Urinary bladder (tissue), 3 donors: ENCODE measurements at regions not wholly inside any gene's neighbourhood (a gene's known extent, or its start where the extent isn't known, plus 50 kb on each side); places are given as distances from the start of the nearest gene placed in this dataset.
"Not testable (repeated sequence)": the region's sequence is repeated elsewhere in the genome, so short reads cannot be mapped to it uniquely, and the experiment has no call there.

Source experiments
- DNase-seq: peaks from one replicate; pipeline ENCODE4 v3.0.0-alpha.2; 2015; ENCODE audit errors: extremely low spot score
- H3K27ac ChIP-seq: one replicate; pipeline ENCODE4 v1.5.1; 2013; ENCODE audit warnings: low read depth, mild to moderate bottlenecking, moderate library complexity
- H3K36me3 ChIP-seq: one replicate; pipeline ENCODE4 v1.6.1; 2013; ENCODE audit warnings: mild to moderate bottlenecking, moderate library complexity; ENCODE audit not compliant: insufficient read depth
- H3K4me1 ChIP-seq: one replicate; pipeline ENCODE4 v1.6.1; 2013; ENCODE audit warnings: mild to moderate bottlenecking, moderate library complexity; ENCODE audit not compliant: insufficient read depth
- H3K4me3 ChIP-seq: one replicate; pipeline ENCODE4 v1.5.1; 2013; ENCODE audit warnings: low read depth, low read length
- WGBS: extraction: QIAGEN DNeasy Blood & Tissue Kit; methylation state at CpG from one replicate; pipeline ENCODE4 v1.1.7; 2013; 5-methylcytosine and 5-hydroxymethylcytosine counted together
- donor health status: healthy with polysubstance abuse.
- donor health status: healthy.

DNA sequence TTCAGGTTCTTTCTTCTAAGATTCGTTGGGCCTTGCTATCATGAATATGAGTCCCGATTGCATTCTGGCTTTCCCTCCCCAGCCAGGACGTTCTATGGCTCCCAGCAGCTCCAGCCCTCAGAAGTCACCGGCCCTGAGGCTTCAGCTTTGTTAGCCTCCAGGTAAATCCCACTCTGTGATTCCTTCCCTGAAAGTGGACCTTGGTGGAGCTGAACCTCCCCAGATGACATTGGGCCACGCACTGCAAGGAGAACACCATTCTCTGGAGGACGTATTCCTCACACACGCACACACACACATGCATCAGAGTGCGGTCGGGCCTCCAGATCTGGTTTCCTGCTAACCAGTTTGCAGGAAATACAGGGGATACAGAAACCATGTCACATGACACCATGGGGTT, 487.3 kb upstream of the CDH4 start:
- Histone ChIP-seq H3K4me1 (no peaks in the 10 kb centered on the region), H3K4me3 (no peak overlapping the region), H3K27ac (no peak overlapping the region), H3K36me3 (no peaks in the 10 kb centered on the region)
- DNase-seq: no peak
- WGBS: 62% methylated on average over 9 of the region's 9 CpGs

DNA sequence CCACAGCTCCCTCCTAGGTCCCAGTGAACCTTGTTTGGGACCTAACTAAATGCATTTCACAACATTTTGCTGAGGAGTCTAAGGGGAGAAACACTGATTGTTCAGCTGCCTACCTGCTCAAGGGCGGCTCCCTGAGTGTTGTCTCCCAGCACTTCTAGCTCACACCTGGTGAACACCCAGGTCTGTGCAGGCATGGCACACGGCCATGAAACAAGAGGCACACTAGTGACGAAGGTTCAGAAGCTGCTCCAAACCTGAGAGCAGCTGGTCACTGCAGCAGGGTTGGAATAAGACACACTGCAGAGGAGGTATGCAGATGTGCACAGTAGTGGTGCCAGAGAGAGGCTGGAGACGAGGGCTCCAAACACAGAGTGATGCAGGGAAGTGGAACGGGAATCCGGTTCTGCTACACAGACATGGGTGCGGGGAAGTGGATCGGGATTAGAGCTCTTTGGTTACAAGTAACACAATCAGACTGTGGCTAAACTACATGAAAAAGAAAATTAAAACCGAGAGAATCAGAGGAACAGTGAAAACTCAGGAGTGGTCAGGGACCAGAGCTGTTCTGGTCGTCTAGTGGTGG, 486.1 kb upstream of the CDH4 start:
- no peaks in the 10 kb centered on the region for H3K36me3 ChIP-seq
- no peaks in the 10 kb centered on the region for H3K4me1 ChIP-seq
- no peak overlapping the region for H3K4me3 ChIP-seq
- H3K27ac ChIP-seq: no peak overlapping the region
- WGBS: 69% methylated on average over 10 of the region's 10 CpGs
- DNase-seq: no peak

DNA sequence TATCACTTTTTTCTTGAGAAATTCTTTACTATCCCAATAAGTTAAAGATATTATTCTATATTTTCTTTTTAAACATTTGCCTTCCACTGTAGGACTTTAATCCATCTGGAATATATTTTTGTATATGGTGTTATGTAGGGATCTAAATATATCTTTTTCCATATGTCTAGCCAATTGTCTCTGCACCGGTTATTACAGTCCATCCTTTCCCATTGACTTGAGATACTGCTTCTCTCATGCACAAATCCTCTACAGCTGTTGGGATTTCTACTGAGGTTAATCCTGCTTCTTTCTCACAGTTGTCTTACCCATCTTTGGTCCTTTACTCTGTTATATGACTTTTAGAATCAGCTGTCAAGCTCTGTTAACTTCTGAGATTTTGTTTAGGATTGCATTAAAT, 483.8 kb upstream of the CDH4 start:
- no peak overlapping the region for H3K4me3 ChIP-seq
- DNase-seq: no peak
- H3K27ac ChIP-seq: no peak overlapping the region
- WGBS: 55% methylated on average over 1 of the region's 1 CpG
- no peaks in the 10 kb centered on the region for H3K36me3 ChIP-seq
- H3K4me1 ChIP-seq: no peaks in the 10 kb centered on the region

- WGBS: 65% methylated on average over 6 of the region's 6 CpGs
- H3K27ac ChIP-seq: no peak overlapping the region
- H3K36me3 ChIP-seq: no peaks in the 10 kb centered on the region
- DNase-seq: no peak
- no peaks in the 10 kb centered on the region for H3K4me1 ChIP-seq
- no peak overlapping the region for H3K4me3 ChIP-seq
Observed at GRCh38 chr20:60780388-60781025, 471.6 kb upstream of the CDH4 start.

DNA sequence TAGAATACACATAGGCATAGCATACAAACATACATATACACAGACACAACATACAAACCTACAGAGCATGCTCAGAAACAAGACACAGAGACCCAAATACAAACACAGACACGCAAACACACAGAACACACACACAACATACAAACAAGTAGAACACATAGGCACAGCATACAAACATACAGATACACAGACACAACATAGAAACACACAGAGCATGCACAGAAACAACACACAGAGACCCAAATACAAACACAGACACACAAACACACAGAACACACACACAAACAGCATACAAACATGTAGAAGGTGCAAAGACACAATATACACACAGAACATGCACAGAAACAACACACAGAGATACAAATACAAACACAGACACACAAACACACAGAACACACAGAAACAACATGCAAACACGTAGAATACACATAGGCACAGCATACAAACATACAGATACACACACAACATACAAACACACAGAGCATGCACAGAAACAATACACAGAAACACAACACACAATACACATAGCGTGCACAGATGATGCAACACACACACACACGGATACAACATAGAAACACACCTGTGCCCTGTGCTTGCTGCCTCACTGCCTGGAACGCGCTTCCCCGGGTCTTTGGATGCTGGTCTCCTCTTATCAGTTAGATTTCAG, 469.0 kb upstream of the CDH4 start:
- Histone ChIP-seq H3K36me3 (no peaks in the 10 kb centered on the region), H3K27ac (no peak overlapping the region), H3K4me3 (no peak overlapping the region), H3K4me1 (no peaks in the 10 kb centered on the region)
- no peak for DNase-seq
- 92% methylated on average over 7 of the region's 7 CpGs for WGBS

- no peak for DNase-seq
- Histone ChIP-seq H3K4me1 (no peaks in the 10 kb centered on the region), H3K36me3 (no peaks in the 10 kb centered on the region), H3K4me3 (no peak overlapping the region), H3K27ac (no peak overlapping the region)
- WGBS: 45% methylated on average over 1 of the region's 1 CpG
Observed at GRCh38 chr20:60785301-60785700, 466.8 kb upstream of the CDH4 start.

DNA sequence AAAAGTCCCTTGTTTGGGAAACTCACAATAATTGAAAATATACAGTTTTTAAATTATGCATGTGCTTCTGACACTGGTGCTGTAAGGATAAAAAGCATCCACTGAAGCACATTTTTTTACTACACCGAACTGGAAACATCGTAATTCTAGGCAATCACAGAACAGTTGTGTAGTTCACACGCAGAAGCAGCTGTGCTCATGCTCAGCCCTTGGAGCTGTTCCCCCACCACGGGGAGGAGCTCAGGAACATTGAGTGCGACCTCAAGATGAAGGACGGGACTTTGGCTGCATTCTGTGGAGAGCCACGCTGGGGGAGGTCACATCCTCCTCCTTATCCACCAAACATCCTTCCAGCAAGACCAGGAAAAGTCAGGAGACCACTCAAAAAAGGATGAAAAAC, 466.3 kb upstream of the CDH4 start:
- H3K27ac ChIP-seq: no peak overlapping the region
- WGBS: 30% methylated on average over 7 of the region's 7 CpGs
- no peak overlapping the region for H3K4me3 ChIP-seq
- no peaks in the 10 kb centered on the region for H3K36me3 ChIP-seq
- no peak for DNase-seq
- H3K4me1 ChIP-seq: no peaks in the 10 kb centered on the region

GRCh38 chr20:60786686-60787217, 465.3 kb upstream of the CDH4 start:
- no peaks in the 10 kb centered on the region for H3K36me3 ChIP-seq
- DNase-seq: no peak
- no peaks in the 10 kb centered on the region for H3K4me1 ChIP-seq
- 58% methylated on average over 4 of the region's 4 CpGs for WGBS
- H3K27ac ChIP-seq: no peak overlapping the region
- H3K4me3 ChIP-seq: no peak overlapping the region

- no peak for DNase-seq
- H3K27ac ChIP-seq: no peak overlapping the region
- 40% methylated on average over 4 of the region's 4 CpGs for WGBS
Observed at GRCh38 chr20:60787276-60787675, 464.8 kb upstream of the CDH4 start.

DNA sequence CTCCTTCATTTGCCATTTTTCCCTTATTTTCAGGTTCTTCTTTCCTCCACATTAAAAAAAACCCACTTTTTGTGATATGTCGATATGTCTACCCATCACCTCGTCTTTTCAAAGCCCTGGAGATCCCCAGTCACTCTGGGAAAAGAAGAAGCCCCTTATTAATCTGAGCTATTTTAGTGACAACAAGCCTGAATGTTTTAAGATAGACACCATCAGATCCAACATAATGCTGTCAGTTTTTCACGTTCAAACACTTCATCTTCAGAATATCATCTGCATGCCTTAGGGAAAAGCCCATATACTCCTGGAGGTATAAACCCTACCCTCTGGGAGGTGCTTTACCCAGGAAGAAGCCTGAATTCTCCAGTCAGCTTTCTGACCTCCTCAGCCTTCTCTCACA, 464.0 kb upstream of the CDH4 start:
- WGBS: 71% methylated on average over 3 of the region's 3 CpGs
- no peaks in the 10 kb centered on the region for H3K4me1 ChIP-seq
- no peak overlapping the region for H3K27ac ChIP-seq
- no peak for DNase-seq
- no peak overlapping the region for H3K4me3 ChIP-seq
- H3K36me3 ChIP-seq: no peaks in the 10 kb centered on the region

More at GRCh38 chr20:60787276-60787675, 464.8 kb upstream of the CDH4 start:
- H3K4me3 ChIP-seq: no peak overlapping the region
- H3K36me3 ChIP-seq: no peaks in the 10 kb centered on the region
- no peaks in the 10 kb centered on the region for H3K4me1 ChIP-seq

DNA sequence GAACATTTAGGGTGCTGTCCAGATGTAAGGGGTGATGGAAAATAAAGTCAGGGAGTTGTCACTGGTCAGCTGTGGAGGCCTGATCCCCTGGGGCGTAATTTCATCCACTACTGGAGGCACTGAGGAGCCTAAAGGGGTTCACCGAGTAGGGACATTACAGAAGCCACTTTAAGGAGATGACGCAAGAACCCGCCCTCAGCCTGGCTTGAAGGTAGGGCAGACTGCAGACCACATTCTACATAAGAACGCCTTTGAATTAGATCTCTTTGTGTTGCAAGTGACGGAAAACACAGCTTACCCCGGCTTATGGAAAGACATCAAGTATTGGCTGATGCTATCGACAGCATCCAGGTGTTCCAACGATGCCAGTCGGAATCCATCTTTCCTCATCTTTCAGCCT, 462.7 kb upstream of the CDH4 start:
- H3K27ac ChIP-seq: no peak overlapping the region
- H3K4me3 ChIP-seq: no peak overlapping the region
- H3K4me1 ChIP-seq: no peaks in the 10 kb centered on the region
- WGBS: 88% methylated on average over 10 of the region's 10 CpGs
- H3K36me3 ChIP-seq: no peaks in the 10 kb centered on the region
- DNase-seq: no peak

- H3K27ac ChIP-seq, H3K4me1 ChIP-seq, H3K36me3 ChIP-seq, H3K4me3 ChIP-seq, DNase-seq: not testable (repeated sequence)
- WGBS: 90% methylated on average over 3 of the region's 3 CpGs
Observed at GRCh38 chr20:60790339-60790738, 461.7 kb upstream of the CDH4 start.

- Histone ChIP-seq H3K36me3 (no peaks in the 10 kb centered on the region), H3K4me1 (no peaks in the 10 kb centered on the region), H3K4me3 (no peak overlapping the region), H3K27ac (no peak overlapping the region)
- 89% methylated on average over 1 of the region's 1 CpG for WGBS
- no peak for DNase-seq
Observed at GRCh38 chr20:60791823-60792222, 460.2 kb upstream of the CDH4 start.

GRCh38 chr20:60792941-60793340, 459.1 kb upstream of the CDH4 start:
- DNase-seq: no peak
- 84% methylated on average over 6 of the region's 6 CpGs for WGBS
- H3K27ac ChIP-seq: no peak overlapping the region
- H3K4me1 ChIP-seq: no peaks in the 10 kb centered on the region
- no peaks in the 10 kb centered on the region for H3K36me3 ChIP-seq
- no peak overlapping the region for H3K4me3 ChIP-seq
